Suprapubic skin (tissue), 4 donors: ENCODE measurements at regions not wholly inside any gene's neighbourhood (a gene's known extent, or its start where the extent isn't known, plus 50 kb on each side); places are given as distances from the start of the nearest gene placed in this dataset.

ENCODE experiments used
- DNase-seq, 2 donors: peaks; one replicate each; pipeline ENCODE4 v3.0.0-alpha.2; 2019; ENCODE audit warnings: low spot score in 2 of 2
- H3K27ac ChIP-seq: fragments of 200-600 bp; sonication (generic); one replicate; pipeline ENCODE4 v1.5.1; 2019
- H3K27me3 ChIP-seq: fragments of 200-600 bp; sonication (generic); one replicate; pipeline ENCODE4 v1.5.1; 2019
- H3K36me3 ChIP-seq: fragments of 200-600 bp; sonication (generic); one replicate; pipeline ENCODE4 v1.5.1; 2019
- H3K4me1 ChIP-seq: fragments of 200-600 bp; sonication (generic); one replicate; pipeline ENCODE4 v1.5.1; 2019
- H3K4me3 ChIP-seq: fragments of 200-600 bp; sonication (generic); one replicate; pipeline ENCODE4 v1.5.1; 2019; ENCODE audit warnings: mild to moderate bottlenecking
- H3K9me3 ChIP-seq: fragments of 200-600 bp; sonication (generic); one replicate; pipeline ENCODE4 v1.5.1; 2019
- CTCF ChIP-seq, 2 donors: fragments of 200-600 bp in 1 of 2; fragments of 450-650 bp in 1 of 2; sonication (generic) in 1 of 2; IDR thresholded peaks; one replicate each; pipeline ENCODE4 v1.5.1; 2016 to 2019; ENCODE audit warnings: antibody characterized with exemption in 2 of 2, mild to moderate bottlenecking in 1 of 2, moderate library complexity in 1 of 2
- EP300 ChIP-seq: sonication (generic); formaldehyde crosslinking; IDR thresholded peaks from one replicate; pipeline ENCODE4 v1.6.1; 2017; ENCODE audit warnings: antibody characterized with exemption
- POLR2A ChIP-seq, 2 donors: fragments of 450-650 bp; IDR thresholded peaks; one replicate each; pipeline ENCODE4 v1.6.1; 2017; ENCODE audit warnings: antibody characterized with exemption in 2 of 2, mild to moderate bottlenecking in 2 of 2, moderate library complexity in 2 of 2
- POLR2AphosphoS5 ChIP-seq, 3 donors: sonication (generic); formaldehyde crosslinking; IDR thresholded peaks; one replicate each; pipeline ENCODE4 v1.6.1; 2017; ENCODE audit warnings: antibody characterized with exemption in 3 of 3
- WGBS: methylation state at CpG from one replicate; pipeline ENCODE4 v1.1.5; 2018; 5-methylcytosine and 5-hydroxymethylcytosine counted together

GRCh38 chr7:121466455-121466854 lies 70.3 kb upstream of the FAM3C start:
- no peak for DNase-seq
- Histone ChIP-seq H3K4me1 (no peaks in the 10 kb centered on the region), H3K27me3 (no peaks in the 10 kb centered on the region), H3K36me3 (no peaks in the 10 kb centered on the region), H3K9me3 (no peaks in the 10 kb centered on the region), H3K4me3 (no peak overlapping the region), H3K27ac (no peak overlapping the region)
- TF ChIP-seq EP300 (no peak), POLR2A (IDR thresholded peaks at IDR 0.05) (no peak), POLR2AphosphoS5 (IDR thresholded peaks at IDR 0.05) (no peak), CTCF (IDR thresholded peaks at IDR 0.05) (no peak)
- WGBS = 94% methylated on average over 4 of the region's 4 CpGs

- Histone ChIP-seq H3K27ac (no peak overlapping the region), H3K36me3 (no peaks in the 10 kb centered on the region), H3K4me1 (no peaks in the 10 kb centered on the region), H3K9me3 (no peaks in the 10 kb centered on the region), H3K4me3 (no peak overlapping the region), H3K27me3 (no peaks in the 10 kb centered on the region)
- TF ChIP-seq EP300 = no peak
- TF ChIP-seq CTCF (IDR thresholded peaks at IDR 0.05) = no peak
- no peak for TF ChIP-seq POLR2AphosphoS5 (IDR thresholded peaks at IDR 0.05)
- TF ChIP-seq POLR2A (IDR thresholded peaks at IDR 0.05) = no peak
- WGBS = 76% methylated on average over 2 of the region's 2 CpGs
- DNase-seq = no peak
Observed at GRCh38 chr7:121459148-121459547, 63.0 kb upstream of the FAM3C start.

GRCh38 chr7:121456785-121457359 lies 60.8 kb upstream of the FAM3C start:
- no peak overlapping the region for H3K27ac ChIP-seq
- no peak overlapping the region for H3K4me3 ChIP-seq
- H3K4me1 ChIP-seq = no peaks in the 10 kb centered on the region
- DNase-seq = no peak
- TF ChIP-seq POLR2A (IDR thresholded peaks at IDR 0.05) (no peak), EP300 (no peak), POLR2AphosphoS5 (IDR thresholded peaks at IDR 0.05) (no peak), CTCF (IDR thresholded peaks at IDR 0.05) (no peak)
- H3K27me3 ChIP-seq = no peaks in the 10 kb centered on the region
- H3K9me3 ChIP-seq = no peaks in the 10 kb centered on the region
- WGBS = 87% methylated on average over 3 of the region's 3 CpGs
- H3K36me3 ChIP-seq = no peaks in the 10 kb centered on the region

- TF ChIP-seq EP300 = no peak
- TF ChIP-seq POLR2AphosphoS5 (IDR thresholded peaks at IDR 0.05) = no peak
- TF ChIP-seq POLR2A (IDR thresholded peaks at IDR 0.05) = no peak
- no peak for TF ChIP-seq CTCF (IDR thresholded peaks at IDR 0.05)
- no peak overlapping the region for H3K27ac ChIP-seq
- 100% methylated on average over 1 of the region's 1 CpG for WGBS
- no peaks in the 10 kb centered on the region for H3K27me3 ChIP-seq
- H3K9me3 ChIP-seq = no peaks in the 10 kb centered on the region
- no peak for DNase-seq
- no peak overlapping the region for H3K4me3 ChIP-seq
- no peaks in the 10 kb centered on the region for H3K4me1 ChIP-seq
- H3K36me3 ChIP-seq = no peaks in the 10 kb centered on the region
Observed at GRCh38 chr7:121456015-121456414, 59.9 kb upstream of the FAM3C start.

GRCh38 chr7:121452389-121452788 lies 56.3 kb upstream of the FAM3C start:
- H3K27me3 ChIP-seq = no peaks in the 10 kb centered on the region
- no peaks in the 10 kb centered on the region for H3K9me3 ChIP-seq
- no peak for DNase-seq
- peaks cover 8% of the 10 kb centered on the region for H3K4me1 ChIP-seq
- H3K36me3 ChIP-seq = no peaks in the 10 kb centered on the region
- no peak overlapping the region for H3K4me3 ChIP-seq
- no peak for TF ChIP-seq EP300
- TF ChIP-seq CTCF (IDR thresholded peaks at IDR 0.05) = no peak
- TF ChIP-seq POLR2AphosphoS5 (IDR thresholded peaks at IDR 0.05) = no peak
- no peak for TF ChIP-seq POLR2A (IDR thresholded peaks at IDR 0.05)
- H3K27ac ChIP-seq = no peak overlapping the region
